Ascending aorta (tissue), 2 donors: ENCODE measurements at regions not wholly inside any gene's neighbourhood (a gene's known extent, or its start where the extent isn't known, plus 50 kb on each side); places are given as distances from the start of the nearest gene placed in this dataset.

Experiments used
- DNase-seq, 2 donors: peaks; one replicate each; pipeline ENCODE4 v3.0.0-alpha.2; 2019; ENCODE audit warnings: low spot score in 2 of 2
- H3K27ac ChIP-seq, 2 donors: fragments of 200-600 bp; sonication (generic); one replicate each; pipeline ENCODE4 v1.5.1; 2016 to 2017; ENCODE audit warnings: mild to moderate bottlenecking in 1 of 2
- H3K27me3 ChIP-seq: fragments of 200-600 bp; sonication (generic); one replicate; pipeline ENCODE4 v1.5.1; 2017
- H3K36me3 ChIP-seq, 2 donors: fragments of 200-600 bp; sonication (generic); one replicate each; pipeline ENCODE4 v1.5.1; 2016
- H3K4me1 ChIP-seq, 2 donors: fragments of 200-600 bp; sonication (generic); one replicate each; pipeline ENCODE4 v1.5.1; 2016 to 2017; ENCODE audit warnings: mild to moderate bottlenecking in 1 of 2
- H3K4me3 ChIP-seq, 2 donors: fragments of 200-600 bp; sonication (generic); one replicate each; pipeline ENCODE4 v1.5.1; 2016 to 2017; ENCODE audit warnings: mild to moderate bottlenecking in 1 of 2
- H3K9me3 ChIP-seq, 2 donors: fragments of 200-600 bp; sonication (generic); one replicate each; pipeline ENCODE4 v1.5.1; 2016
- intact Hi-C: fragments of 100-400 bp; cut with DNase I; formaldehyde crosslinking; loops from one replicate; pipeline ENCODE4 v1.15.1; 2023
- TF ChIP-seq, protein P1 (sequence below), 3 experiments: fragments of 200-600 bp in 2 of 3; fragments of 450-650 bp in 1 of 3; sonication (generic) in 2 of 3; IDR thresholded peaks; one replicate each; pipeline ENCODE4 v1.5.1; 2016 to 2019; ENCODE audit warnings: antibody characterized with exemption in 3 of 3, mild to moderate bottlenecking in 1 of 3, moderate library complexity in 1 of 3

DNA sequence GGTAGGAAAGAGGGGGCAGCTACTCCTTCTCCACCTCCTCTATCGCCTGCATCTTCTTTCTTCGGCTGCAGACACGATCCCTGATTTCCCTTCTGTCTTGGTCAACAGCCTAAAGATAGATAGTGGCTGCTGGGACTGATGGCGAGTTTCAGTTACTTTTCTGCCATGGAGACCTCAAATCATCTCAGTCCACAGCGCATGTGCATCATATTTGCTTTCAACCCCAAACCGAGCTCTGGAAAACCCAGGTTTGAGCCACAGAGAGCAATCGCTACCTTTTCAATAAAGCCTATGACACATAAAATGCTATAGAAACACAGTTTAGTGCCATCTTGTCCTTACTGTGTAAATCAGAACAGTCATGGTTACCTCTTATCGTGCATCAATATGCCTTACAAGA, 142.9 kb upstream of the IRF2BP2 start:
- no peaks in the 10 kb centered on the region for H3K36me3 ChIP-seq
- no peaks in the 10 kb centered on the region for H3K9me3 ChIP-seq
- TF ChIP-seq, protein P1, sequence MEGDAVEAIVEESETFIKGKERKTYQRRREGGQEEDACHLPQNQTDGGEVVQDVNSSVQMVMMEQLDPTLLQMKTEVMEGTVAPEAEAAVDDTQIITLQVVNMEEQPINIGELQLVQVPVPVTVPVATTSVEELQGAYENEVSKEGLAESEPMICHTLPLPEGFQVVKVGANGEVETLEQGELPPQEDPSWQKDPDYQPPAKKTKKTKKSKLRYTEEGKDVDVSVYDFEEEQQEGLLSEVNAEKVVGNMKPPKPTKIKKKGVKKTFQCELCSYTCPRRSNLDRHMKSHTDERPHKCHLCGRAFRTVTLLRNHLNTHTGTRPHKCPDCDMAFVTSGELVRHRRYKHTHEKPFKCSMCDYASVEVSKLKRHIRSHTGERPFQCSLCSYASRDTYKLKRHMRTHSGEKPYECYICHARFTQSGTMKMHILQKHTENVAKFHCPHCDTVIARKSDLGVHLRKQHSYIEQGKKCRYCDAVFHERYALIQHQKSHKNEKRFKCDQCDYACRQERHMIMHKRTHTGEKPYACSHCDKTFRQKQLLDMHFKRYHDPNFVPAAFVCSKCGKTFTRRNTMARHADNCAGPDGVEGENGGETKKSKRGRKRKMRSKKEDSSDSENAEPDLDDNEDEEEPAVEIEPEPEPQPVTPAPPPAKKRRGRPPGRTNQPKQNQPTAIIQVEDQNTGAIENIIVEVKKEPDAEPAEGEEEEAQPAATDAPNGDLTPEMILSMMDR (IDR thresholded peaks at IDR 0.05): no peak

DNA sequence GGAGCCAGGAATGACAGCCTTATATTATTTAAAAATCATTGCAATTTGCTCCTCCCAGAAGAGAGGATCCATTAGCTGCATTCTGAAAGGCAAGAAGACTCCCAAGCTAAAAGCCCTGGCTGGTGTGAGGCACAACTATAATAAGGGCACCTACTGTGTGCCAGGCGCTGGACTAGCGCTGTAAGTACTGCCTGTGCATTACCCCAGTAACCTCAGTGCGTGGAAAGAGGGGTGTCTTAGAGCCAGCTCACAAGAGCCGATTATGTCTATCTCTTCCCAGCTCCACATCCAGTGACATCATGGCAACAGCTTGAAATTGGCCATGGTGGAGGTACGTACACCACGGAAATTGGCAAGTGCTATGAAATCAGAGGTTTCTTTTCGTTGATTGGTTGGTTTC, 141.7 kb upstream of the IRF2BP2 start:
- Histone ChIP-seq H3K27me3 (no peaks in the 10 kb centered on the region), H3K4me3 (no peak overlapping the region), H3K36me3 (no peaks in the 10 kb centered on the region), H3K9me3 (no peaks in the 10 kb centered on the region), H3K27ac (no peak overlapping the region), H3K4me1 (peaks cover 0 to 6% of the 10 kb centered on the region in 2 donors)
- intact Hi-C loops: no loop called here
- DNase-seq: no peak
- TF ChIP-seq, protein P1 (IDR thresholded peaks at IDR 0.05): no peak

More for the DNA sequence above, 142.9 kb upstream of the IRF2BP2 start:
- no peaks in the 10 kb centered on the region for H3K27me3 ChIP-seq
- DNase-seq: no peak
- H3K4me1 ChIP-seq: peaks cover 0 to 6% of the 10 kb centered on the region in 2 donors
- no peak overlapping the region for H3K27ac ChIP-seq
- H3K4me3 ChIP-seq: no peak overlapping the region
- intact Hi-C loops: no loop called here

DNA sequence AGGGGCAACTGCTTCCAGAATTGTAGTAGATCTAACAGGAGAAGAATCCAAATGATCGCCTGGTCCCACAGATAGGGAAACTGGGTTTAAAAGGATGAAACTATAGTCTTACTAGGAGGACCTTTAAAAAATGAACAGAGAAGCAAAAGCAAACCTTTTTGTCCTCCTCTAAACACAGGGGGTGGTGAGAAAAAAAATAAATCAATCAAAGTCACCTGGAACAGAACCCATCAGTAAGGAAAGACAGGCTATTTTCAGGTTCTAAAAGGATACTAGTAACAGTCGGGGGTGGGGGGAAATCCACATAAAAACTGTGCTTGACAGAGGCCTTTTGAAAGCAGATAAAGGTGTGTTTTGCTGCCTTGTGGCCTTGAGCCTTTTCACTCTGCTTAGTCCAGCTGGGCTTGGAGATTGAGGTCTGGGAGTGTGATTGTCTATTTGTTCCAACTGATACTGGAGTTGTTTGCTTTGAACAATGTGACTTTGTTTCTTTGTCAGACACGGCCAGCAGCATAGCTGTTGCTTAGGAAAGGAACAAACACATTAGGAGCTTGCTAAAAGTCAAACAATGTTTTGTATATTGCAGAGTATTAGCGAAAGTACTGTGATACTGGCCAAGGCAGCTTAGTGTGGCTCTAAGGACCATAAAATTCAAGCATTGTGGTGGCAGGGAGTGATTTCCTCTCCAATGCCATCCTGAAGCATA, 141.1 kb upstream of the IRF2BP2 start:
- Histone ChIP-seq H3K4me1 (peaks cover 0 to 6% of the 10 kb centered on the region in 2 donors), H3K27me3 (no peaks in the 10 kb centered on the region), H3K27ac (no peak overlapping the region), H3K9me3 (no peaks in the 10 kb centered on the region), H3K4me3 (no peak overlapping the region), H3K36me3 (no peaks in the 10 kb centered on the region)
- TF ChIP-seq, protein P1 (IDR thresholded peaks at IDR 0.05): no peak
- intact Hi-C loops: no loop called here
- DNase-seq: no peak

DNA sequence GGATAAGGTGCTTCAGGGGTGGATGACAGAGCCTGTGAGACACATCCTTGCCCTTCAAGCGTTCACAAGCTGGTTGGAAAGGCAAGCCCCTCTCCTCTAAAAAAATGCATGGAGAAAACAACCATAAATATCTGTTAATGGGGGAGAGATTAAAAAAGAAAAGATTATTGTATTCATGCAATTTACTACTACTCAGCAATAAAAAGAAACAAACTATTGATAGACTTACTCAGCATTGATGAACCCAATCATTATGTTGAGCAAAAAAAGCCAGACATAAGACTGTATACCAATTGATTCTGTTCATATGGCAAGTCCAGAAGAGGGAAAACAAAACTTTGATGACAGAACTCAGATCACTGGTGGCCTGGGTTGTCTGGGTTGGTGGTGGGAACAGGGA, 138.7 kb upstream of the IRF2BP2 start:
- Histone ChIP-seq H3K27me3 (no peaks in the 10 kb centered on the region), H3K9me3 (no peaks in the 10 kb centered on the region), H3K4me1 (peaks cover 0 to 3% of the 10 kb centered on the region in 2 donors), H3K4me3 (no peak overlapping the region), H3K27ac (no peak overlapping the region), H3K36me3 (no peaks in the 10 kb centered on the region)
- intact Hi-C loops: no loop called here
- DNase-seq: no peak
- TF ChIP-seq, protein P1 (IDR thresholded peaks at IDR 0.05): no peak

DNA sequence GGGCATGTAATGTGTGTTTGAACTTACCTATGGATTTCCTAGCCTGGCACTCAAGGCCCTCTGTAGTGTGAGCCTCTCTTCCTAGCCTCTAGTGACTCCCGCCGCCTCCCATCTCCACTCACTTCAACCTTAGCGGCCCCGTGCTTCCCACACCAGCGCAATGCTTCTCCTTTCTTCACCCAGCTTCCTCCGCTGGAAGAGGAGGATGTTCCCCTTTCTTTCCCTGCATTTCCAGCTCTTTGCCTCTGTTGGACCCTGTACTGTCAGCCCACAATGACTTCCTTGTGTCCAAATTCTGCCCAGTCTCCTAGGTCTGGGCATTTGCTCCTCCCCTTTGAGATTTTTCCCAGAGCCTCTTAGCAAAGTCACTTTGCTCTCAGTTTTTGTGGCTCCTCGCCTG, 138.1 kb upstream of the IRF2BP2 start:
- no peak for DNase-seq
- TF ChIP-seq, protein P1 (IDR thresholded peaks at IDR 0.05): no peak
- intact Hi-C loops: no loop called here
- H3K4me1 ChIP-seq: peaks cover 0 to 5% of the 10 kb centered on the region in 2 donors
- H3K36me3 ChIP-seq: no peaks in the 10 kb centered on the region
- H3K27ac ChIP-seq: no peak overlapping the region
- H3K27me3 ChIP-seq: no peaks in the 10 kb centered on the region
- H3K9me3 ChIP-seq: no peaks in the 10 kb centered on the region
- H3K4me3 ChIP-seq: no peak overlapping the region
